GM23248 (cell line): ENCODE measurements at regions not wholly inside any gene's neighbourhood (a gene's known extent, or its start where the extent isn't known, plus 50 kb on each side); places are given as distances from the start of the nearest gene placed in this dataset.

Source experiments
- EZH2 ChIP-seq: fragments of 200-600 bp; sonication (generic); IDR thresholded peaks from 2 replicates; pipeline ENCODE4 v1.6.1; 2018; ENCODE audit warnings: antibody characterized with exemption, mild to moderate bottlenecking; ENCODE audit not compliant: insufficient read depth, poor library complexity, severe bottlenecking
- EZH2phosphoT487 ChIP-seq: fragments of 200-600 bp; sonication (generic); IDR thresholded peaks from 2 replicates; pipeline ENCODE4 v1.6.1; 2018; ENCODE audit warnings: antibody characterized with exemption, moderate library complexity, mild to moderate bottlenecking, low read depth; ENCODE audit not compliant: insufficient read depth

- TF ChIP-seq EZH2phosphoT487, result no peak
- TF ChIP-seq EZH2, result no peak
These were observed 799.6 kb downstream of the ADGRL2 start for GRCh38 chr1:82600314-82600713.
